AG09319 (cell line): ENCODE measurements at regions not wholly inside any gene's neighbourhood (a gene's known extent, or its start where the extent isn't known, plus 50 kb on each side); places are given as distances from the start of the nearest gene placed in this dataset.
A peak's percentile ranks its signal among the peaks of the same experiment; 100 is the strongest.

Experiments used
- DNase-seq: peaks from one replicate; pipeline ENCODE4 v3.0.0-alpha.2; 2010; ENCODE audit warnings: low read depth; ENCODE audit errors: extremely low read depth
- TF ChIP-seq, protein P1 (sequence below): IDR thresholded peaks from 2 replicates; pipeline ENCODE4 v1.5.1; 2011; ENCODE audit warnings: low read depth, mild to moderate bottlenecking, inconsistent platforms, low read length, moderate library complexity

DNA sequence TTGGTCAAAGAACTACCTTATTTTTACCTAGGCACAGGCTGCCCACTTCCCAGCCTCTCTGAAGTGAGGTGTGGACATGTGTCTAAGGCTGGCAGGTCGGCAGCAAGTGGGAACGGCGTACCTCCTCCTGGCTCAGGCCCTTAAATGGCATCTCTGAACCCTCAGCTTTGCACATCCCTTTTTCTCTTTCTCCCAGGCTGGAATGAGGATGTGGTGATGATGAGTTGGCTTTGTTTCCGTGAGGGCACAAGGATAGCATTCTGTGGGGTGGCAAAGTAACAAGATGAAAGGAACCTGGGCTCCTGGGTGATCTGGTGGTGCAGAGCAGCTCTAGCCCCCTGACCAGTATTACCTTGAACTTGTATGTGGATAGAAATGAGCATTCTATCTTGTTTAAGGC lies 196.8 kb downstream of the REEP3 start:
- TF ChIP-seq, protein P1, sequence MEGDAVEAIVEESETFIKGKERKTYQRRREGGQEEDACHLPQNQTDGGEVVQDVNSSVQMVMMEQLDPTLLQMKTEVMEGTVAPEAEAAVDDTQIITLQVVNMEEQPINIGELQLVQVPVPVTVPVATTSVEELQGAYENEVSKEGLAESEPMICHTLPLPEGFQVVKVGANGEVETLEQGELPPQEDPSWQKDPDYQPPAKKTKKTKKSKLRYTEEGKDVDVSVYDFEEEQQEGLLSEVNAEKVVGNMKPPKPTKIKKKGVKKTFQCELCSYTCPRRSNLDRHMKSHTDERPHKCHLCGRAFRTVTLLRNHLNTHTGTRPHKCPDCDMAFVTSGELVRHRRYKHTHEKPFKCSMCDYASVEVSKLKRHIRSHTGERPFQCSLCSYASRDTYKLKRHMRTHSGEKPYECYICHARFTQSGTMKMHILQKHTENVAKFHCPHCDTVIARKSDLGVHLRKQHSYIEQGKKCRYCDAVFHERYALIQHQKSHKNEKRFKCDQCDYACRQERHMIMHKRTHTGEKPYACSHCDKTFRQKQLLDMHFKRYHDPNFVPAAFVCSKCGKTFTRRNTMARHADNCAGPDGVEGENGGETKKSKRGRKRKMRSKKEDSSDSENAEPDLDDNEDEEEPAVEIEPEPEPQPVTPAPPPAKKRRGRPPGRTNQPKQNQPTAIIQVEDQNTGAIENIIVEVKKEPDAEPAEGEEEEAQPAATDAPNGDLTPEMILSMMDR, result no peak
- no peak for DNase-seq

DNA sequence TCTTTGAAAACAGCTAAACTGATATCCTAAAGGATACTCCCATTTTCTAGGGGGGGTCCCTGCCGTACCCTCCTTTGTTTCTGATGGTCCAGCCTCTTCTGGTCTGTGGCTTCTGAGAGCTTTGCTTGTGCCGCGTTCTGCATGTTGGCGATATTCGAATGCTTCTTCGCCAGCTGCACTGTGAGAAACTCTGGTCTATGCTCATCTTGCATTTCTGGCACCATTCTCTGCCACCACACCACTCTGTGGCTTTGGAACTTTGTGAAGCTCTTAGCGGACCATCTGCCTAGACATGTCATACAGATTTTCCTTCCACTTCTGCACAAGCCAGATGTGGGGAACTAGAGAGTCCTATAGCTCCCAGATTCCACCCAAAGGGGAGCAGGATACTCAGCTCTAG lies 197.2 kb downstream of the REEP3 start:
- DNase-seq, result no peak
- TF ChIP-seq, protein P1, result no peak

DNA sequence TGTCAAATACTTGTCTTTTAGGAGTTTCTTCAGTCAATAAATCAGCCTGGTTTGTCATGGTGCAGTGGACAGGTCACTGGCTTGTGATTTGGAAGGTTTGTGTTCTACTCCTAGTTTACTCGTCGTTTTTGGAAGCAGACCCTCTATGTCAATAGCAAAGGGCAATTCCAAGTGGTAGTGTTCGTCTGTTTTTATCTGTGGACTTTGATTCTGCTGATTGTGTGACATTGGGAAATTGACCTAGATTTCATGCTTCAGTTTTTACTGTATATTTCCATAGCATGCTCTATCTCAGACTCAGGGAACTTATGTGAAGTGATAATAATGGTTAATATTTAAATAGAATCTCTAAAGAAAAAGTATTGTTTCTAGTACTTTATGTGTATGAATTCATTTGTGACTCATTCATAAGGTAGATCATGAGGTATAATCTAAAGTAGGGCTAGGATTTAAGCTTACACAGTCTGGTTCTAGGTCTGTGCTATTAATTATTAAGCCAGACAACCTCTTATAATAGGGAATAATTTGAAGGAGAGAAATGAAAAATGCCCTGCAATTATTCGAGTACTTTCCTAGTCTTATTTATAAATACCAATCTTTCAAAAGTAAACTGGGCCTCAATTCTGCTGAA lies 198.1 kb downstream of the REEP3 start:
- TF ChIP-seq, protein P1, result no peak
- DNase-seq, result no peak

DNA sequence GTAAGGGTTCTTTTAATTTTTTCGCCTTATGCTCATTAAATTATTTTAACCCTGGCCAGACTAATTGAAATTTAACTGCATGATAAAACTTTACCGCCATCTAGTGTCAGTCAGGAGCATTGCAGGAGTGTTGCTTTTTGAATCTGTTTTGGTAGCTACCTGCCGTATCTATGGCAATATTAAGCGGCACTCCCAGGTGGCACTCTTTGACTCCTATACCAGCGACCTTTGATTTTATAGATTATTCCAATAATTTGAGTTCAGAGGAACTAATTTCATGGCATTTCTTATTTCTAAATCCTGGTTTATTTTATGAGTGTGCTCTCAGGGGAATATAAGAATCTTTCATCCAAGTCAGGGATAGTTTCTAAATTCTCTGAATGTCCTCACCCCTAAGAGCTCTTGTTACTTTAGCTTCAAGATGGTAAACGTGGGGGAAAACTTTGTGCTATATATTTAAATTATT lies 198.9 kb downstream of the REEP3 start:
- DNase-seq, result no peak
- TF ChIP-seq, protein P1, result peak; percentile 95

DNA sequence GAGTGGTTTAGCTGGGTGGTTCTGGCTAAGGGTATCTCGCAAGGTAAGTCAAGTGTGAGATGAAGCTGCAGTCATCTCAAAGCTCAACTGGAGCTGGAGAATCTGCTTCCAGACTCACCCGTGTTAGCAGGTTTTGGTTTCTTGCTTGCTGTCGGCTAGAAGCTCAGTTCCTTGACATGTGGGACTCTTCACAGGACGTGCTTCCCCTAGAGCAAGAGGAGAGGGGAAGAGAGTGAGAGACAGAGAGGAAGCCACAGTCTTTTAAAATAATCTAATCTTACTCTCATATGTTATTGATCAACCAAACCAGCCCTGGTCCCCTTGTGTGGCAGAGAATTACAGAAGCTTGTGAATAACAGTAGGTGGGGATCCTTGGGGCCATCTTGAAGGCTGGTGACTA lies 199.5 kb downstream of the REEP3 start:
- TF ChIP-seq, protein P1, result no peak
- no peak for DNase-seq

DNA sequence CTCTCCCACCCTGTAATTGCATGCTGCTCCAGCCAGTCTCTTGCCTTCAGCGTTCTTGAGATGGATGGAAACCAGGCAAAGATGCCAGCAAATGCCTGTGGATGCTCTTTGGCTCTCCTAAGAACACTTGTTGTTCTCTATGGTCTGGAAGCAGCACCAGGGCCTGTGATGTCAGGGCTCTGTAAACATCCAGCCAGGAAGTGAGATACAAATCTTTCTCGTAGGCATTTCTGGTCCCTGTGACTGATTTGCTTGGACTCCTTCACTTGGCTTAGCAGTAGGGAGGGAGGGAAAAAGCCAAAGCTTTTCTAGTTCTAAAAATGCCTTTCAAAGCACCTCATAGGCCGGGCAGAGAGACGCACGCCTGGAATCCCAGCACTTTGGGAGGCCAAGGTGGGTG lies 201.3 kb downstream of the REEP3 start:
- TF ChIP-seq, protein P1, result no peak
- DNase-seq, result no peak

DNA sequence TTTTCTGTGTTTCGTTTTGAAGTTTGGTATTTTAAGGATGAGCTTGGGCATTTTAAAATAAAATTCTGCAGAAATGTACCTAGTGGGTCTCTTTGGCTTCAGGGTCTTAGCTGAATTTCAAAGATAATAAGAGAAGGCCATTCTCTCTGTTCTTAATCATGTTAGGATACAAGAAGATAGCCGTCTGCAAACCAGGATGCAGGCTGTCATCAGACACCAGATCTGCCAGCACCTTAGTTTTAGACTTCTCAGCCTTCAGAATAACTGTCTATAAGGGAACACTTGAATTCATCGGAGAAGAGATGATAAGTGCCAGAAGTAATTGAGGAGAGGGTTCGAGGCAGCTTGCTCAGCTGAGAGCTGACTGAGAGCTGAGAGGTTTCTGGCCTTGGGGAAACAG lies 202.1 kb downstream of the REEP3 start:
- no peak for DNase-seq
- TF ChIP-seq, protein P1, result no peak
